Suprapubic skin (tissue), 3 donors: ENCODE measurements at regions not wholly inside any gene's neighbourhood (a gene's known extent, or its start where the extent isn't known, plus 50 kb on each side); places are given as distances from the start of the nearest gene placed in this dataset.

Experiments
- CTCF ChIP-seq, 2 donors: fragments of 200-600 bp in 1 of 2; fragments of 450-650 bp in 1 of 2; sonication (generic) in 1 of 2; IDR thresholded peaks; one replicate each; pipeline ENCODE4 v1.5.1; 2016 to 2019; ENCODE audit warnings: antibody characterized with exemption in 2 of 2, mild to moderate bottlenecking in 1 of 2, moderate library complexity in 1 of 2
- EP300 ChIP-seq: sonication (generic); formaldehyde crosslinking; IDR thresholded peaks from one replicate; pipeline ENCODE4 v1.6.1; 2017; ENCODE audit warnings: antibody characterized with exemption
- POLR2A ChIP-seq, 2 donors: fragments of 450-650 bp; IDR thresholded peaks; one replicate each; pipeline ENCODE4 v1.6.1; 2017; ENCODE audit warnings: antibody characterized with exemption in 2 of 2, mild to moderate bottlenecking in 2 of 2, moderate library complexity in 2 of 2

GRCh38 chr9:129428864-129429577 is 191.9 kb downstream of the C9orf50 start:
- TF ChIP-seq CTCF (IDR thresholded peaks at IDR 0.05) (no peak), EP300 (no peak), POLR2A (IDR thresholded peaks at IDR 0.05) (no peak)
